H1 (cell line): ENCODE measurements at regions not wholly inside any gene's neighbourhood (a gene's known extent, or its start where the extent isn't known, plus 50 kb on each side); places are given as distances from the start of the nearest gene placed in this dataset.

ENCODE experiments used
- CTCF ChIA-PET: fragments of 300-600 bp; sonication (Branson Sonifier 250); formaldehyde crosslinking; loops from one replicate; lab custom pipeline; 2021; ENCODE audit not compliant: partially characterized antibody; lab: Charles Lee
- POLR2A ChIA-PET: fragments of 300-600 bp; sonication (Branson Sonifier 250); formaldehyde crosslinking; loops from one replicate; lab custom pipeline; 2021; ENCODE audit warnings: inconsistent platforms; ENCODE audit not compliant: partially characterized antibody; lab: Charles Lee
- DNase-seq, 2 experiments: peaks; one replicate each; pipeline versions ENCODE4 v3.0.0 to v3.0.0-alpha.2; 2010 to 2022; ENCODE audit warnings: low spot score in 2 of 2, low read depth in 1 of 2, mixed read lengths in 1 of 2
- FAIRE-seq: peaks from 2 replicates; lab custom pipeline; 2011; peaks lifted over from hg19 to GRCh38; lab: Jason Lieb, UNC
- H2AFZ ChIP-seq: 2 replicates; pipeline ENCODE4 v1.8.1; 2012; ENCODE audit warnings: low read length, inconsistent platforms
- H2AK5ac ChIP-seq: 2 replicates; pipeline ENCODE4 v1.6.1; 2013; ENCODE audit warnings: low read depth, low read length
- H2BK120ac ChIP-seq: replicated peaks from 2 replicates; pipeline ENCODE3; 2013; ENCODE audit warnings: low read depth, low read length, inconsistent platforms
- H2BK12ac ChIP-seq: 2 replicates; pipeline ENCODE4 v1.6.1; 2013; ENCODE audit warnings: low read depth, low read length
- H2BK15ac ChIP-seq: 2 replicates; pipeline ENCODE4 v1.6.1; 2013; ENCODE audit warnings: low read length
- H2BK20ac ChIP-seq: 2 replicates; pipeline ENCODE4 v1.6.1; 2013; ENCODE audit warnings: low read length
- H2BK5ac ChIP-seq: 2 replicates; pipeline ENCODE4 v1.6.1; 2013; ENCODE audit warnings: low read depth, low read length
- H3K14ac ChIP-seq: 2 replicates; pipeline ENCODE4 v1.6.1; 2013; ENCODE audit warnings: inconsistent platforms; ENCODE audit not compliant: insufficient read length
- H3K18ac ChIP-seq: 2 replicates; pipeline ENCODE4 v1.6.1; 2013; ENCODE audit warnings: low read length; ENCODE audit errors: extremely low read depth
- H3K23ac ChIP-seq: 2 replicates; pipeline ENCODE4 v1.6.1; 2013; ENCODE audit warnings: inconsistent platforms; ENCODE audit not compliant: insufficient read length
- H3K23me2 ChIP-seq: 2 replicates; pipeline ENCODE4 v1.6.1; 2013; ENCODE audit warnings: low read depth, low read length
- H3K27ac ChIP-seq: 2 replicates; pipeline ENCODE4 v1.6.1; 2011; ENCODE audit warnings: low read depth, low read length, inconsistent platforms
- H3K27me3 ChIP-seq, 4 experiments: replicated peaks in 1 of 4; 1 replicate in 1 of 4; 2 replicates in 3 of 4; pipeline versions ENCODE4 v1.6.1 to v1.8.1; 2011 to 2013; ENCODE audit warnings: low read length in 3 of 4, mild to moderate bottlenecking in 3 of 4, inconsistent platforms in 2 of 4, mixed read lengths in 2 of 4, moderate library complexity in 1 of 4; ENCODE audit not compliant: control insufficient read depth in 3 of 4, insufficient read depth in 3 of 4; ENCODE audit errors: extremely low read depth in 1 of 4
- H3K36me3 ChIP-seq, 4 experiments: 2 replicates each; pipeline versions ENCODE4 v1.6.1 to v1.8.1; 2011 to 2013; ENCODE audit warnings: mild to moderate bottlenecking in 4 of 4, low read length in 3 of 4, moderate library complexity in 2 of 4, control low read depth in 1 of 4, inconsistent platforms in 1 of 4; ENCODE audit not compliant: insufficient read depth in 4 of 4, control insufficient read depth in 2 of 4
- H3K4ac ChIP-seq: replicated peaks from 2 replicates; pipeline ENCODE3; 2013; ENCODE audit warnings: low read length, low read depth, mixed read lengths, inconsistent platforms; ENCODE audit not compliant: insufficient read length
- H3K4me1 ChIP-seq, 4 experiments: replicated peaks in 1 of 4; 1 replicate in 1 of 4; 2 replicates in 3 of 4; pipeline versions ENCODE4 v1.6.1 to v1.8.1; 2011 to 2013; ENCODE audit warnings: low read length in 3 of 4, inconsistent platforms in 2 of 4, mixed read lengths in 1 of 4; ENCODE audit not compliant: insufficient read depth in 4 of 4, control insufficient read depth in 3 of 4
- H3K4me2 ChIP-seq, 2 experiments: 2 replicates each; pipeline versions ENCODE4 v1.6.1 to v1.8.1; 2011 to 2013; ENCODE audit warnings: low read depth in 2 of 2, low read length in 2 of 2, control low read depth in 1 of 2, inconsistent platforms in 1 of 2, mild to moderate bottlenecking in 1 of 2; ENCODE audit not compliant: insufficient read depth in 1 of 2
- H3K4me3 ChIP-seq, 4 experiments: fragments of 200-600, 300-600 bp in 1 of 4; sonication (generic), shearing (Covaris generic), sonication (Bioruptor Twin) in 1 of 4; 2 replicates each; pipeline versions ENCODE4 v1.5.1 to v1.8.1; 2011 to 2016; ENCODE audit warnings: low read length in 4 of 4, low read depth in 3 of 4, control low read depth in 2 of 4, inconsistent platforms in 2 of 4, mild to moderate bottlenecking in 2 of 4, mixed read lengths in 1 of 4, moderate library complexity in 1 of 4; ENCODE audit not compliant: insufficient read depth in 2 of 4; ENCODE audit errors: extremely low read depth in 1 of 4
- H3K56ac ChIP-seq: replicated peaks from 2 replicates; pipeline ENCODE3; 2013; ENCODE audit warnings: low read depth, mild to moderate bottlenecking, mixed read lengths, low read length, inconsistent platforms; ENCODE audit not compliant: insufficient read length
- H3K79me1 ChIP-seq: 2 replicates; pipeline ENCODE4 v1.6.1; 2013; ENCODE audit warnings: low read depth, low read length, control low read depth
- H3K79me2 ChIP-seq, 2 experiments: 2 replicates each; pipeline versions ENCODE4 v1.6.1 to v1.8.1; 2012 to 2013; ENCODE audit warnings: low read length in 2 of 2, mild to moderate bottlenecking in 2 of 2, inconsistent platforms in 1 of 2; ENCODE audit not compliant: insufficient read depth in 2 of 2, control insufficient read depth in 1 of 2
- H3K9ac ChIP-seq, 4 experiments: replicated peaks in 1 of 4; 1 replicate in 1 of 4; 2 replicates in 3 of 4; pipeline versions ENCODE4 v1.6.1 to v1.8.1; 2011 to 2013; ENCODE audit warnings: low read depth in 3 of 4, low read length in 3 of 4, control low read depth in 2 of 4, mild to moderate bottlenecking in 2 of 4, moderate library complexity in 2 of 4, inconsistent platforms in 1 of 4; ENCODE audit errors: extremely low read depth in 1 of 4
- H3K9me3 ChIP-seq, 2 experiments: 2 replicates each; pipeline versions ENCODE4 v1.6.1 to v1.8.1; 2012 to 2013; ENCODE audit warnings: mild to moderate bottlenecking in 2 of 2, moderate library complexity in 2 of 2, control low read depth in 1 of 2, inconsistent platforms in 1 of 2, low read depth in 1 of 2, low read length in 1 of 2, mixed read lengths in 1 of 2; ENCODE audit not compliant: insufficient read depth in 2 of 2
- H4K20me1 ChIP-seq, 2 experiments: replicated peaks in 1 of 2; 2 replicates each; pipeline versions ENCODE3 to v1.8.1; 2011 to 2013; ENCODE audit warnings: inconsistent platforms in 2 of 2, low read length in 2 of 2, mild to moderate bottlenecking in 1 of 2; ENCODE audit not compliant: insufficient read depth in 2 of 2, control insufficient read depth in 1 of 2
- H4K5ac ChIP-seq: 2 replicates; pipeline ENCODE4 v1.6.1; 2013; ENCODE audit warnings: low read length, low read depth, mixed read lengths, inconsistent platforms; ENCODE audit not compliant: insufficient read length
- H4K8ac ChIP-seq: 2 replicates; pipeline ENCODE4 v1.8.0; 2013; ENCODE audit warnings: mild to moderate bottlenecking, moderate library complexity, low read length, inconsistent platforms; ENCODE audit not compliant: insufficient read depth; ENCODE audit errors: extremely low read depth
- H4K91ac ChIP-seq: replicated peaks from 2 replicates; pipeline ENCODE3; 2013; ENCODE audit warnings: low read length, mixed read lengths, inconsistent platforms; ENCODE audit not compliant: insufficient read length
- BACH1 ChIP-seq: IDR thresholded peaks from 2 replicates; pipeline ENCODE4 v1.6.1; 2012; ENCODE audit warnings: low read length, improper control_type of control experiment
- BCL11A ChIP-seq, 2 experiments: IDR thresholded peaks; one replicate each; pipeline ENCODE4 v1.6.1; 2011; ENCODE audit warnings: low read depth in 2 of 2, low read length in 2 of 2, mild to moderate bottlenecking in 2 of 2
- BRCA1 ChIP-seq: IDR thresholded peaks from 2 replicates; pipeline ENCODE4 v1.6.1; 2012; ENCODE audit warnings: low read depth, low read length, improper control_type of control experiment
- EGR1 ChIP-seq: IDR thresholded peaks from 2 replicates; pipeline ENCODE4 v1.6.1; 2011; ENCODE audit warnings: low read depth, low read length, borderline replicate concordance
- GABPA ChIP-seq: IDR thresholded peaks from 2 replicates; pipeline ENCODE4 v1.6.1; 2011; ENCODE audit warnings: mild to moderate bottlenecking, low read length, moderate library complexity, borderline replicate concordance; ENCODE audit not compliant: insufficient read depth
- PHF8 ChIP-seq: fragments of 200-600 bp; sonication (generic); conservative IDR thresholded peaks from 2 replicates; pipeline ENCODE4 v1.7.1; 2012; ENCODE audit warnings: low read depth, mild to moderate bottlenecking, inconsistent platforms, low read length, moderate library complexity
- RFX5 ChIP-seq: IDR thresholded peaks from 2 replicates; pipeline ENCODE4 v1.6.1; 2011; ENCODE audit warnings: low read depth, low read length, improper control_type of control experiment, borderline replicate concordance
- SP1 ChIP-seq: IDR thresholded peaks from 2 replicates; pipeline ENCODE4 v1.6.1; 2011; ENCODE audit warnings: low read depth, low read length
- TAF7 ChIP-seq: optimal IDR thresholded peaks from 2 replicates; pipeline ENCODE3; 2011; ENCODE audit warnings: low read depth, mild to moderate bottlenecking, inconsistent platforms, low read length, moderate library complexity, borderline replicate concordance
- WGBS, 2 experiments: shearing (Covaris generic) in 1 of 2; methylation state at CpG; one replicate each; pipeline versions ENCODE4 v1.1.6 to v1.1.7; 2013 to 2015; ENCODE audit warnings: low lambda C conversion rate in 2 of 2, mixed read lengths in 2 of 2, inconsistent platforms in 1 of 2, low coverage in 1 of 2, missing lambda C conversion rate in 1 of 2; ENCODE audit not compliant: insufficient replicate concordance in 2 of 2, insufficient coverage in 1 of 2, insufficient read length in 1 of 2; ENCODE audit errors: extremely low coverage in 1 of 2, missing lambda C conversion rate in 1 of 2; 5-methylcytosine and 5-hydroxymethylcytosine counted together
- TF ChIP-seq, protein P1 (sequence below): IDR thresholded peaks from 2 replicates; pipeline ENCODE4 v1.6.1; 2012; ENCODE audit warnings: inconsistent platforms
- TF ChIP-seq, protein P2 (sequence below): IDR thresholded peaks from 2 replicates; pipeline ENCODE4 v1.6.1; 2011; ENCODE audit warnings: low read length, improper control_type of control experiment
- TF ChIP-seq, protein P3 (sequence below): IDR thresholded peaks from 2 replicates; pipeline ENCODE4 v1.6.1; 2012; ENCODE audit warnings: low read length, inconsistent platforms

DNA sequence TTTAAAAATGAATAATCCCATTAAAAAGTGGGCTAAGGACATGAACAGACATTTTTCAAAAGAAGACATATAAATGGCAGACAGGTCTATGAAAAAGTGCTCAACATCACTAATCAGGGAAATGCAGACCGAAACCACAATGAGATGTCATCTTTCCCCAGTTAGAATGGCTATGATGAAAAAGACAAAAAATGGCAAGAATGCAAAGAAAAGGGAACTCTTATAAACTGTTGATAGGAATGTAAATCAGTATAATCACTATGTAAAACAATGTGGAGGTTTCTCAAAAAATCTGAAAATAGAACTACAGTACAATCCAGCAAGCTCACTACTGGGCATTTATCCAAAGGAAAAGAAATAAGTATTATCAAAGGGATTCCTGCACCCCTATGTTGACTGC lies 169.2 kb downstream of the METTL4 start:
- 92% methylated on average over 1 of the region's 1 CpG; no CpG with 5 or more reads in 1 of the 2 experiments for WGBS, 2 experiments
- CTCF ChIA-PET: no interaction called here
- no peak overlapping the region for H2BK20ac ChIP-seq
- TF ChIP-seq BACH1 (no peak), BCL11A (IDR thresholded peaks at IDR 0.05; ENCODE audit: low read depth in 2 of 2, low read length in 2 of 2) (no peak), BRCA1 (no peak), GABPA (no peak), RFX5 (no peak), SP1 (no peak), EGR1 (no peak), PHF8 (no peak), TAF7 (no peak)
- TF ChIP-seq, protein P1, sequence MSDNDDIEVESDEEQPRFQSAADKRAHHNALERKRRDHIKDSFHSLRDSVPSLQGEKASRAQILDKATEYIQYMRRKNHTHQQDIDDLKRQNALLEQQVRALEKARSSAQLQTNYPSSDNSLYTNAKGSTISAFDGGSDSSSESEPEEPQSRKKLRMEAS: no peak
- TF ChIP-seq, protein P2, sequence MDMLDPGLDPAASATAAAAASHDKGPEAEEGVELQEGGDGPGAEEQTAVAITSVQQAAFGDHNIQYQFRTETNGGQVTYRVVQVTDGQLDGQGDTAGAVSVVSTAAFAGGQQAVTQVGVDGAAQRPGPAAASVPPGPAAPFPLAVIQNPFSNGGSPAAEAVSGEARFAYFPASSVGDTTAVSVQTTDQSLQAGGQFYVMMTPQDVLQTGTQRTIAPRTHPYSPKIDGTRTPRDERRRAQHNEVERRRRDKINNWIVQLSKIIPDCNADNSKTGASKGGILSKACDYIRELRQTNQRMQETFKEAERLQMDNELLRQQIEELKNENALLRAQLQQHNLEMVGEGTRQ: no peak
- TF ChIP-seq, protein P3, sequence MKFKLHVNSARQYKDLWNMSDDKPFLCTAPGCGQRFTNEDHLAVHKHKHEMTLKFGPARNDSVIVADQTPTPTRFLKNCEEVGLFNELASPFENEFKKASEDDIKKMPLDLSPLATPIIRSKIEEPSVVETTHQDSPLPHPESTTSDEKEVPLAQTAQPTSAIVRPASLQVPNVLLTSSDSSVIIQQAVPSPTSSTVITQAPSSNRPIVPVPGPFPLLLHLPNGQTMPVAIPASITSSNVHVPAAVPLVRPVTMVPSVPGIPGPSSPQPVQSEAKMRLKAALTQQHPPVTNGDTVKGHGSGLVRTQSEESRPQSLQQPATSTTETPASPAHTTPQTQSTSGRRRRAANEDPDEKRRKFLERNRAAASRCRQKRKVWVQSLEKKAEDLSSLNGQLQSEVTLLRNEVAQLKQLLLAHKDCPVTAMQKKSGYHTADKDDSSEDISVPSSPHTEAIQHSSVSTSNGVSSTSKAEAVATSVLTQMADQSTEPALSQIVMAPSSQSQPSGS: no peak

More for the DNA sequence above, 169.2 kb downstream of the METTL4 start:
- Histone ChIP-seq H4K8ac (no peak overlapping the region), H3K56ac (no peak overlapping the region), H3K4me3 (no peak overlapping the region), H4K20me1 (no peaks in the 10 kb centered on the region), H2BK5ac (no peak overlapping the region), H3K9me3 (no peaks in the 10 kb centered on the region), H3K27ac (no peak overlapping the region), H3K23me2 (no peaks in the 10 kb centered on the region), H3K18ac (no peak overlapping the region), H3K36me3 (no peaks in the 10 kb centered on the region), H2AK5ac (no peak overlapping the region), H2BK15ac (no peak overlapping the region), H2BK120ac (no peak overlapping the region), H2AFZ (no peak overlapping the region), H3K27me3 (no peaks in the 10 kb centered on the region), H3K79me2 (no peaks in the 10 kb centered on the region), H3K4ac (no peak overlapping the region), H3K23ac (no peak overlapping the region), H3K9ac (no peak overlapping the region), H2BK12ac (no peak overlapping the region), H4K5ac (no peak overlapping the region), H4K91ac (no peak overlapping the region), H3K14ac (no peak overlapping the region), H3K79me1 (no peaks in the 10 kb centered on the region), H3K4me2 (no peak overlapping the region), H3K4me1 (no peaks in the 10 kb centered on the region)
- DNase-seq (no peak), FAIRE-seq (no peak)
- POLR2A ChIA-PET: no interaction called here
